ENCODE measurements at regions not wholly inside any gene's neighbourhood (a gene's known extent, or its start where the extent isn't known, plus 50 kb on each side); places are given as distances from the start of the nearest gene placed in this dataset.

DNA sequence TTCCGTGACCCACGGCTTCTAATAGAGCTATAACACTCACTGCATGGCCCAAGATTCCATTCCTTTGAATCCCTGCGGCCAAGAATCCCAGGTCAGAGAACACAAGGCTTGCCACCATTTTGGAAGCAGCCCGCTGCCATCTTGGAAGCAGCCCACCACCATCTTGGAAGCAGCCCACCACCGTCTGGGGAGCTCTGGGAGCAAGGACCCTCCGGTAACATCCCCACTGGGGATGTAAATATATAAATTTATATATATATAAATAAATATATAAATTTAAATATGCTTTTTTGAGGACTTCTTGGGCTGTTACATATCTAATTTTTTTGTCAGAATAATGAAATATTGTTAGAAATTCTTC, 122.4 kb downstream of the FAM170A start:
- no peak for TF ChIP-seq SMC3 (conservative IDR thresholded peaks at IDR 0.05; ENCODE audit: insufficient read depth, low read depth, low read length)
- no peak for TF ChIP-seq ZNF384 (IDR thresholded peaks at IDR 0.05; ENCODE audit: low read depth, low read length)
- TF ChIP-seq NBN (IDR thresholded peaks at IDR 0.05; ENCODE audit: low read depth) = no peak
- TF ChIP-seq HDAC8 (tag; IDR thresholded peaks at IDR 0.05) = no peak

All from K562 (cell line).